NCI-H1092 (cell line): ENCODE measurements at regions not wholly inside any gene's neighbourhood (a gene's known extent, or its start where the extent isn't known, plus 50 kb on each side); places are given as distances from the start of the nearest gene placed in this dataset.
A peak's percentile ranks its signal among the peaks of the same experiment; 100 is the strongest.

Source experiments
- DNase-seq: peaks from one replicate; lab custom pipeline; 2025; lab: John Stamatoyannopoulos, UW

- no peak for DNase-seq
Measured at GRCh38 chr9:106324591-106325280, 538.2 kb upstream of the ZNF462 start.

GRCh38 chr9:106326493-106326892, 536.5 kb upstream of the ZNF462 start:
- no peak for DNase-seq

GRCh38 chr9:106333481-106333880, 529.5 kb upstream of the ZNF462 start:
- DNase-seq: peak; percentile 77

GRCh38 chr9:106334081-106334480, 528.9 kb upstream of the ZNF462 start:
- DNase-seq: no peak

GRCh38 chr9:106339882-106340281, 523.1 kb upstream of the ZNF462 start:
- no peak for DNase-seq

GRCh38 chr9:106350777-106351176, 512.2 kb upstream of the ZNF462 start:
- DNase-seq: no peak

- DNase-seq: no peak
Measured at GRCh38 chr9:106356924-106357323, 506.0 kb upstream of the ZNF462 start.

- DNase-seq: no peak
Measured at GRCh38 chr9:106358331-106358730, 504.6 kb upstream of the ZNF462 start.

- DNase-seq: no peak
Measured at GRCh38 chr9:106376689-106377088, 486.3 kb upstream of the ZNF462 start.

- DNase-seq: no peak
Measured at GRCh38 chr9:106383072-106383471, 479.9 kb upstream of the ZNF462 start.

GRCh38 chr9:106387965-106388364, 475.0 kb upstream of the ZNF462 start:
- DNase-seq: no peak

- no peak for DNase-seq
Measured at GRCh38 chr9:106393226-106393625, 469.7 kb upstream of the ZNF462 start.

- no peak for DNase-seq
Measured at GRCh38 chr9:106400170-106400569, 462.8 kb upstream of the ZNF462 start.

- no peak for DNase-seq
Measured at GRCh38 chr9:106400950-106401349, 462.0 kb upstream of the ZNF462 start.

GRCh38 chr9:106403081-106403480, 459.9 kb upstream of the ZNF462 start:
- no peak for DNase-seq

- DNase-seq: no peak
Measured at GRCh38 chr9:106404137-106404536, 458.8 kb upstream of the ZNF462 start.

- no peak for DNase-seq
Measured at GRCh38 chr9:106405871-106406435, 457.0 kb upstream of the ZNF462 start.

GRCh38 chr9:106414042-106414441, 448.9 kb upstream of the ZNF462 start:
- DNase-seq: no peak

- DNase-seq: no peak
Measured at GRCh38 chr9:106417685-106418084, 445.3 kb upstream of the ZNF462 start.

GRCh38 chr9:106419829-106420228, 443.1 kb upstream of the ZNF462 start:
- DNase-seq: no peak

GRCh38 chr9:106420511-106420944, 442.4 kb upstream of the ZNF462 start:
- DNase-seq: no peak

GRCh38 chr9:106421772-106422171, 441.2 kb upstream of the ZNF462 start:
- DNase-seq: no peak

- DNase-seq: no peak
Measured at GRCh38 chr9:106423575-106423974, 439.4 kb upstream of the ZNF462 start.

- no peak for DNase-seq
Measured at GRCh38 chr9:106432631-106433030, 430.3 kb upstream of the ZNF462 start.
